HCT116 (cell line): ENCODE measurements at regions not wholly inside any gene's neighbourhood (a gene's known extent, or its start where the extent isn't known, plus 50 kb on each side); places are given as distances from the start of the nearest gene placed in this dataset.

Experiments used
- ATAC-seq: fragments of 200-7000 bp; cut with Tn5 transposase; 2 replicates; pipeline ENCODE4 v1.9.1; 2020; ENCODE audit warnings: mild to moderate bottlenecking, moderate library complexity
- BruUV-seq: library from RNA; stranded (reverse); fragments of 400-500 nt; replicated peaks from 2 replicates; lab custom pipeline; 2021; lab: Mats Ljungman, UMichigan
- CTCF ChIA-PET: fragments of 300-600 bp; sonication (Branson Sonifier 250); formaldehyde crosslinking; loops from one replicate; lab custom pipeline; 2021; ENCODE audit warnings: antibody characterized with exemption; lab: Charles Lee
- POLR2A ChIA-PET: fragments of 300-600, 350-600 bp; sonication (Branson Sonifier 250); formaldehyde crosslinking; loops from one replicate; lab custom pipeline; 2021; ENCODE audit warnings: antibody characterized with exemption; lab: Charles Lee
- RAD21 ChIA-PET, 2 experiments: fragments of 300-600 bp; sonication (Branson Sonifier 250); formaldehyde crosslinking; loops; one replicate each; lab custom pipeline; 2023; ENCODE audit warnings: low total read pairs in 2 of 2; ENCODE audit not compliant: uncharacterized antibody in 2 of 2, unreplicated experiment in 2 of 2, low non-redundant PET in 1 of 2; lab: Charles Lee
- DNase-seq: peaks from one replicate; pipeline ENCODE4 v3.0.0-alpha.2; 2010; ENCODE audit warnings: low read depth, low spot score
- H2AFZ ChIP-seq: fragments of 200-600 bp; shearing (Covaris generic), sonication (generic); 2 replicates; pipeline ENCODE4 v1.6.1; 2017; ENCODE audit warnings: low read depth, mixed run types, mixed read lengths, antibody characterized with exemption, low read length; ENCODE audit not compliant: poor library complexity, severe bottlenecking
- H3K27ac ChIP-seq: 2 replicates; pipeline ENCODE4 v1.5.1; 2012; ENCODE audit warnings: low read depth, low read length
- H3K27me3 ChIP-seq: fragments of 200-600 bp; sonication (generic); 2 replicates; pipeline ENCODE4 v1.6.1; 2016; ENCODE audit warnings: mixed run types, low read length, mixed read lengths; ENCODE audit not compliant: insufficient read depth
- H3K36me3 ChIP-seq, 2 experiments: fragments of 200-500 bp in 1 of 2; fragments of 200-600 bp in 1 of 2; sonication (Bioruptor generic) in 1 of 2; sonication (generic) in 1 of 2; 2 replicates each; pipeline versions ENCODE4 v1.5.1 to v1.6.1; 2014 to 2016; ENCODE audit warnings: low read length in 2 of 2, inconsistent platforms in 1 of 2, mixed read lengths in 1 of 2, mixed run types in 1 of 2; ENCODE audit not compliant: insufficient read depth in 2 of 2, control insufficient read depth in 1 of 2
- H3K4me1 ChIP-seq, 2 experiments: fragments of 200-600 bp in 1 of 2; sonication (generic) in 1 of 2; 2 replicates each; pipeline versions ENCODE4 v1.5.1 to v1.6.1; 2012 to 2017; ENCODE audit warnings: low read length in 2 of 2, inconsistent platforms in 1 of 2, mild to moderate bottlenecking in 1 of 2, mixed read lengths in 1 of 2, mixed run types in 1 of 2, moderate library complexity in 1 of 2; ENCODE audit not compliant: insufficient read depth in 2 of 2, control insufficient read depth in 1 of 2
- H3K4me2 ChIP-seq: fragments of 200-600 bp; sonication (generic); 2 replicates; pipeline ENCODE4 v1.6.1; 2017; ENCODE audit warnings: mixed run types, low read length, mixed read lengths
- H3K4me3 ChIP-seq, 2 experiments: fragments of 200-600 bp in 1 of 2; sonication (generic) in 1 of 2; replicated peaks in 1 of 2; 2 replicates each; pipeline ENCODE4 v1.5.1; 2011 to 2016; ENCODE audit warnings: low read length in 2 of 2, control low read depth in 1 of 2, low read depth in 1 of 2, mild to moderate bottlenecking in 1 of 2, mixed read lengths in 1 of 2, mixed run types in 1 of 2
- H3K79me2 ChIP-seq: fragments of 200-600 bp; sonication (generic); 2 replicates; pipeline ENCODE4 v1.6.1; 2017; ENCODE audit warnings: mild to moderate bottlenecking, mixed run types, low read length, moderate library complexity, mixed read lengths; ENCODE audit not compliant: insufficient read depth
- H3K9ac ChIP-seq: fragments of 200-600 bp; sonication (generic); 2 replicates; pipeline ENCODE4 v1.6.1; 2016; ENCODE audit warnings: low read length, mixed read lengths
- H3K9me2 ChIP-seq: fragments of 200-600 bp; sonication (generic), shearing (Covaris generic); 2 replicates; pipeline ENCODE4 v1.6.1; 2017; ENCODE audit warnings: mixed run types, mild to moderate bottlenecking, moderate library complexity; ENCODE audit not compliant: insufficient read depth
- H3K9me3 ChIP-seq, 2 experiments: fragments of 200-500 bp in 1 of 2; fragments of 200-600 bp in 1 of 2; sonication (Bioruptor generic) in 1 of 2; sonication (generic) in 1 of 2; 2 replicates each; pipeline ENCODE4 v1.6.1; 2014 to 2017; ENCODE audit warnings: low read length in 2 of 2, mixed read lengths in 2 of 2, inconsistent platforms in 1 of 2, low read depth in 1 of 2, mild to moderate bottlenecking in 1 of 2, mixed run types in 1 of 2, moderate library complexity in 1 of 2; ENCODE audit not compliant: control insufficient read depth in 1 of 2, insufficient read depth in 1 of 2
- H4K20me1 ChIP-seq: fragments of 200-600 bp; sonication (generic), shearing (Covaris generic); 2 replicates; pipeline ENCODE4 v1.6.1; 2017; ENCODE audit warnings: mixed run types, mild to moderate bottlenecking, moderate library complexity; ENCODE audit not compliant: insufficient read depth
- EGR1 ChIP-seq: IDR thresholded peaks from 2 replicates; pipeline ENCODE4 v1.6.1; 2012; ENCODE audit warnings: low read depth
- ELF1 ChIP-seq: IDR thresholded peaks from 2 replicates; pipeline ENCODE4 v1.6.1; 2012; ENCODE audit warnings: low read depth, borderline replicate concordance
- EZH2 ChIP-seq: fragments of 200-600 bp; sonication (generic); IDR thresholded peaks from 2 replicates; pipeline ENCODE4 v1.6.1; 2017; ENCODE audit warnings: antibody characterized with exemption, mixed run types
- EZH2phosphoT487 ChIP-seq: fragments of 200-600 bp; IDR thresholded peaks from 2 replicates; pipeline ENCODE4 v1.6.1; 2018; ENCODE audit warnings: antibody characterized with exemption, borderline replicate concordance
- MAX ChIP-seq: IDR thresholded peaks from 2 replicates; pipeline ENCODE4 v1.6.1; 2012
- POLR2A ChIP-seq: IDR thresholded peaks from 2 replicates; pipeline ENCODE4 v1.7.0; 2011; ENCODE audit warnings: borderline replicate concordance; ENCODE audit not compliant: insufficient read depth, insufficient read length; ENCODE audit errors: extremely low read depth
- REST ChIP-seq: IDR thresholded peaks from 2 replicates; pipeline ENCODE4 v1.6.1; 2012; ENCODE audit warnings: low read depth
- SP1 ChIP-seq: IDR thresholded peaks from 2 replicates; pipeline ENCODE4 v1.6.1; 2012; ENCODE audit warnings: low read depth
- SRF ChIP-seq: IDR thresholded peaks from 2 replicates; pipeline ENCODE4 v1.6.1; 2012; ENCODE audit warnings: low read depth
- TCF7L2 ChIP-seq: IDR thresholded peaks from 2 replicates; pipeline ENCODE4 v1.7.0; 2011; ENCODE audit warnings: borderline replicate concordance, inconsistent platforms; ENCODE audit not compliant: insufficient read depth, insufficient read length; ENCODE audit errors: extremely low read depth
- ZFX ChIP-seq: fragments of 450-650 bp; IDR thresholded peaks from 2 replicates; pipeline ENCODE4 v1.6.1; 2017
- intact Hi-C: fragments of 100-400 bp; cut with micrococcal nuclease; formaldehyde crosslinking; loops from 2 replicates; pipeline ENCODE4 v1.10.0; 2022

DNA sequence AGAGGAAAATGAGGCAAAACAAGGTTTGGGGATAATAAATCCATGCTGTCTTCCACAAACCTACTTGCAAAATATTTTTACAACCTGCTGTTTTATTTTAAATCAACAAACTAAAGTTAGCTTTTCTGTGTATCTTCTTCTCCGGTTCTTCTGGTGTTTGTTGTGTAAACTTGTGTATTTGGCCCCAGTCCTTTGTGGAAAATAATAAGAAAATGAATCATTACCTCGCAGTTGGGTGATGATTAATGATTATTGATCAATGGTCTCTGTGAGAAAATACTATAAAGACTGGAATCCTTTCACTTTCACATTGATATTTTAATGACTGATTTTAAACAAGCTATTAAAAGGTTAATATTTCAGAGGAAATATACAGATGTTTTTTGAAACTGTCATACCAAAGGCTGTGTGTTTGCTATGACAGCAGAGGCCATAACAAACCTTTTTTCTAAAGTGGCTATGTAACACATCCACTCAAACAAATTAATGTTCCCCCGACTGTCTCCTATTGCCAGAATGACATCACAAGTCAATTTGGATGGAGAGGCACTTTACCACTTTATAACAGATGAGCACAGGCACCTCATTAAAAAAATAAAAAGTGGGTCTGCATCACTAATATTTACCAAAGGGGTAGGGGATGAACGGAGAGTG, 152.5 kb downstream of the MEX3B start:
- no TSS peak for BruUV-seq
- H3K36me3 ChIP-seq: no peaks in the 10 kb centered on the region
- CTCF ChIA-PET: no interaction called here
- H3K27ac ChIP-seq: no peak overlapping the region
- H3K9me3 ChIP-seq: no peaks in the 10 kb centered on the region
- peaks cover 21% of the 10 kb centered on the region for H3K27me3 ChIP-seq
- POLR2A ChIA-PET: no interaction called here
- no peaks in the 10 kb centered on the region for H3K9me2 ChIP-seq
- no peak overlapping the region for H3K9ac ChIP-seq
- H3K4me3 ChIP-seq: no peak overlapping the region
- no peaks in the 10 kb centered on the region for H4K20me1 ChIP-seq
- H2AFZ ChIP-seq: no peak overlapping the region
- TF ChIP-seq SP1 (no peak), EGR1 (no peak), ELF1 (no peak), EZH2phosphoT487 (no peak), REST (no peak), SRF (no peak), MAX (no peak), ZFX (no peak), EZH2 (no peak), TCF7L2 (no peak), POLR2A (no peak)
- RAD21 ChIA-PET: no interaction called here
- intact Hi-C loops: no loop called here
- H3K4me2 ChIP-seq: no peak overlapping the region
- ATAC-seq (no peak), DNase-seq (no peak)
- no peaks in the 10 kb centered on the region for H3K4me1 ChIP-seq
- no peaks in the 10 kb centered on the region for H3K79me2 ChIP-seq
